OCI-M2 (cell line): ENCODE measurements at regions not wholly inside any gene's neighbourhood (a gene's known extent, or its start where the extent isn't known, plus 50 kb on each side); places are given as distances from the start of the nearest gene placed in this dataset.

Source experiments
- DNase-seq: peaks from one replicate; lab custom pipeline; 2025; ENCODE audit not compliant: unreplicated experiment; lab: John Stamatoyannopoulos, UW

DNA sequence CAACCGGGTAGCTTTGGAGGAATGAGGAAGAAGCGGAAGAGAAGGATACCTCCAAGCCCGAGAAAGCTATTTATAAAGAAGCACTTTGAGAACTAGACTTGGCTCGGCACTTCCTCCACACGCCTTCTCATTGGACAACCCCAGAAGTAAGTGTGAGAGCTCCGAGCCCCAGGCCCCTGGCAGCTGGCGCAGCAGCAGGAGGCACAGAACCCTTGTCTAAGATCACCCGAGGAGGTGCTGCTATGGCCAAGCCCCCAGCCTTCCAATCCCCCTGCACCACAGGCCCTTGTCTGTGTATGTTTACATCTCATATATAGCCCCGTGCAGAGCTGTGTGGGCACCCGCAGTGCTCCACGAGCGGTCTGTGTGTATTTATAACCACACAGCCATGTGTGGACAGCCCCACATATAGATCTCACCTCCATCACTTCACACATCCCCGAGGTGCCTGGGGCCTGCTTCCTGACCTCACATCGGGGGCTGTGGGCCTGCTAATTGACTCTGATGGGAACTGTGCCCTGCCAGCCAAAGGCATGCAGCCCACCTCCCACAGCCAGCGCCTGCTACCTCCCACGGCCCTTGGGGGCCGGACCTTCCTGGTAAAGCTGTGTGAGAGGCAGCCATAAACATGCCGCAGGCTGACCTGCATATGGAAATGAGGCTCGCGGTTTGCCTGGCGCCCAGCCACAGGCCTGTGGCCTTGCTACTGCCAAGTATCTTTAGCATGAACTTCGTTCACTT lies 96.1 kb downstream of the C17orf67 start:
- no peak for DNase-seq

DNA sequence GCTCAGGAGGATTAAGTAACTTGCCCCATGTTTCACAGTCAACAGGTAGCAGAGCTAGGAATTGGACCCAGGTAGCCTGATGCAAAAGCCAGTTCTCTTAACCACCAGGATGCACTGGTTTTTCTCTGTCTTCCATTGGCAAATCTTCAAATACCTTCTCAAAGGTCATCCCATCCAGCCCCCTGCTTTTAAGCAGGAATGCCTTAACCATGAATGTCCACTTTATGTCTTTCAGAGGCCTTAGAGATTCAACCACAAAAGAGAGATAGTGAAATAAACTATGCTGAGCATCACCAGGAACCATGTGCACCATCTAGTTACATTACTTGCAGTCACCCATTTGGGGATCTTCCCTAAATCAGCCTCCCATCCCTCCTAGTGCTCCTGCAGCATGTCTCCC lies 94.3 kb downstream of the C17orf67 start:
- DNase-seq: no peak

DNA sequence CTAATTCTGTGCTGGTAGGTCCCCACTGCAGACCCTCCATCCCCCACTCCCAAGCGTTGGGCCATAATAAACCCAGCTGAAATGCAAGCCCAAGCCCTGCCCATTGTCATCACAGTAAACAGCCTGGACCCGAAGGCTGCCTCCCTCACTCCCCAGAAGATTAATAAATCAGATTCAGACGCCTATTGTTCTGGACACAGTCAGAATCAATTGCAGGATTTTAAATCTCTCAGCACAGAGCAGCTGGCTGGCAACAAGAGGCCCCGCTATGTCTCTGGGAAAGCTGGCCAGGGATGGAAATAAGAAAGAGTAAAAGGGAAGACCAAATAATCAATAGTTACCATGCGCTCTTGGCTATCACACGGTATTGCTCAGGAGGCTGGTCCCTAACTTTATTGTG lies 93.9 kb downstream of the C17orf67 start:
- DNase-seq: no peak

DNA sequence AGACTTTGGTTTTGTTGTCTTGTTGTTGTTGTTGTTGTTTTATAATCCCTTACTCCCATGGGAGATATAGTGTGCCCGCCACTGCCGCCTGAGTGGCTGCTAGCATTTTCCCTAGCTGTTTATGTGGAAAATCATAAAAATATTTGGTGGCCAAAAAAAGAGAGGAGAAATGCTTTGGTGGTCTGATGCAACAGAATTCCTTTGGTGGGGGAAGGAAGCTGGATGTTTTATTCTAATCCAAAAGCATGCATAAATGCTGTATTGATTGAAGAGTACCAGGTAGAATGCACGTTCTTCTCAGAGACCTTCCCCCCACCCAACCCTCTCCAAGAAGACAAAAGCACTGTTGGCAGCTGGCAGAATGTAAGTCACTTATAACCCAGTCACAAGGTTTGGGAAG lies 93.2 kb downstream of the C17orf67 start:
- DNase-seq: no peak
